LNCAP (cell line): ENCODE measurements at regions not wholly inside any gene's neighbourhood (a gene's known extent, or its start where the extent isn't known, plus 50 kb on each side); places are given as distances from the start of the nearest gene placed in this dataset.

Experiments
- TF ChIP-seq, protein P1 (sequence below): fragments of 450-650 bp; IDR thresholded peaks from 2 replicates; pipeline ENCODE4 v1.5.1; 2017; ENCODE audit warnings: mild to moderate bottlenecking

DNA sequence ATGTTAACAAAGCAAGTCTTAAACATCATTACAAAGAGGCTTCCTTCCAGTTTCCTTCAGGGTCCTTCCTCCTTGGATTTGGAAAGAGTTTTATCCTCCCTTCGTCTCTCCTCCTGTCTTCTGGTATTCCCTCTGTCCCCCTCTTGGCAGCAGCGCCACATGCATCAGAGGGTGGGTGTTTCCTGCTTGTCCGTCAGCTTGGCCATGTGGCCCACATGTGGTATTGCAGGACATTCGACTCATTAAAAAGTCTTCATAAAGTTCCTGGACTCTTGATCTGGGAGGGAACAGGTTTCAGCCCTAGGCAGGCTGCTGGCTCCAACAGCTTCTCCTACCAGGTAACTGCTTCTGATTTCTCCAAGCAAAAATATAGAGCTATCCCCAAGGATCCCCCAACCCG is 189.8 kb downstream of the CSNK2A3 start:
- TF ChIP-seq, protein P1, sequence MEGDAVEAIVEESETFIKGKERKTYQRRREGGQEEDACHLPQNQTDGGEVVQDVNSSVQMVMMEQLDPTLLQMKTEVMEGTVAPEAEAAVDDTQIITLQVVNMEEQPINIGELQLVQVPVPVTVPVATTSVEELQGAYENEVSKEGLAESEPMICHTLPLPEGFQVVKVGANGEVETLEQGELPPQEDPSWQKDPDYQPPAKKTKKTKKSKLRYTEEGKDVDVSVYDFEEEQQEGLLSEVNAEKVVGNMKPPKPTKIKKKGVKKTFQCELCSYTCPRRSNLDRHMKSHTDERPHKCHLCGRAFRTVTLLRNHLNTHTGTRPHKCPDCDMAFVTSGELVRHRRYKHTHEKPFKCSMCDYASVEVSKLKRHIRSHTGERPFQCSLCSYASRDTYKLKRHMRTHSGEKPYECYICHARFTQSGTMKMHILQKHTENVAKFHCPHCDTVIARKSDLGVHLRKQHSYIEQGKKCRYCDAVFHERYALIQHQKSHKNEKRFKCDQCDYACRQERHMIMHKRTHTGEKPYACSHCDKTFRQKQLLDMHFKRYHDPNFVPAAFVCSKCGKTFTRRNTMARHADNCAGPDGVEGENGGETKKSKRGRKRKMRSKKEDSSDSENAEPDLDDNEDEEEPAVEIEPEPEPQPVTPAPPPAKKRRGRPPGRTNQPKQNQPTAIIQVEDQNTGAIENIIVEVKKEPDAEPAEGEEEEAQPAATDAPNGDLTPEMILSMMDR: no peak

DNA sequence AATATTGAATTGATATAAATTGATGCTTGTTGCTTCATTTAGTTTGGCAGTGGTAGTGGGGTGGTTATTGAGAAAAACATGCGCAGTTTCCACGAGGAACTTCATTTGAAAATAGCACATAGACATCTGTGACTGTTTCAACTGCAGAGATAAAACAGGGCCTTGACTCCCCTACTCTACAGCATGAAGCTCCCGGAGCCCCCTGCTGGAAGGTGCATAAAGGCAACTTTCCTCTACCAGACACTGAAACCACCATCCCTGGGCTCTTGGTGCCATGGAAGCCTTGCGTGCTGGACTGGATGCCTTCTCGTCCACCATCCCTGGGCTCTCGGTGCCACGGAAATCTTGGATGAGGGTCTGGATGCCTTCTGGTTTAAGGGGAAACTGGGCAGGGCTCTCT is 195.9 kb downstream of the CSNK2A3 start:
- TF ChIP-seq, protein P1: peak; percentile 54

DNA sequence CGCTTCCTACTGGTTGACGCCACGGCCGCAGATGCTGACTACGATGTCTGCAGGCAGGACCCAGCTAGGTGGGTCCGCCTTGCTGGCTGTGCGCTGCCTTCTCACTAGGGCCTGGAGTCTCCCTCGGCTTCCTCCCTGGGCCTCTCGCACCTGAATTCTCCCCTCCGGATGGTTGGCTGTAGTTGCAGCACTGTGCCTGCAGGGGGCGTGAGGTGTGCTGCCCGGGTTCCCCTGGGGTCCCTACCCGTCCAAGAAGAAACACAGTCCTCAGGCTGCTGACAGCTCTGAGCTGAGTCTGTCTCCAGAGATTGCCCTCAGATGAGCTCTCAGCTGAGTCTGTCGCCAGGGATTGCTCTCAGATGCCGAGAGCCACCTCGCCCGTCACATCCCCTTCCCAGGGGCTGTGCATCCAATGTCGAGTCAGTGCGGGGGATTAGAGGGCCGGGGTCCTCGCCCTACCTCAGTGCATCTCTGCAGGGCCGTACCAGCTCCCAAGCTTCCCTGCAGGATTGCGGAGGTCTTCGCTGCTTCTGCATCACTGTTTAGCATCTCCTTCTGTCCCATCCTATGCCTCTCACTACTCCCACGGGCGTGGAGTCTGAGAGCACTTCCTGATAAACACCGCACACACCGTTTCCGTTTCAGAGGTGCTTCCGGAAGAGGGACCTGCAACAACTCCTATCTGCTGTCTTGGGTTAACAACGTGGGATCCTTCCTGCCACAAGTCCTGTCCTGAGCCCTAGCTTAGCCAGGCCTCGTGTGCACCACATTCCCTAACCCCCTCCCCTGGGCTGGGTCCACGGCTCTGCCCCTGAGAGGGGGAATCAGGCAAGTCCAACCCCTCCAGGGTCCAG is 196.9 kb downstream of the CSNK2A3 start:
- TF ChIP-seq, protein P1: peak; percentile 58

DNA sequence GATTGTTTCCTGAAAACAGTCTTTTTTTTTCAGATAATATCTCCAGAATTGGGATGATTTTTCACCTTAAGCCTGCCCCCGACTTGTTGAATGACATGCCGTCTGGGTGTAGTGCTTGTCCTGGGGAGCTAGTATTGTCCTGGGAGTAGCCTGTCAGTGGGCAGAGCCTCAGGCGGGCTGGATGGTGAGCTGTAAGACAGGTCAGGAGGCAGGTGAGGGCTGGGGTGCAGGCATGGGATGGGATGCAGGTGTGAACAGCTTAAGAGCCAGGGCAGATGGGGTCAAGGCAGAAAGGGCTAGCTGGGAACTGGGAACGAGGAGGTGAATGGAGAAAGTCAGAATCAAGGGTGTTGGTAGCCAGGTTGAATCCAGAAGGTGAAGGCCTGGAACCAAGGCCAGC is 200.2 kb downstream of the CSNK2A3 start:
- TF ChIP-seq, protein P1: no peak

- TF ChIP-seq, protein P1: no peak
Measured at GRCh38 chr11:11149671-11150459, 203.2 kb downstream of the CSNK2A3 start.

- TF ChIP-seq, protein P1: no peak
Measured at GRCh38 chr11:11148596-11148995, 204.5 kb downstream of the CSNK2A3 start.

DNA sequence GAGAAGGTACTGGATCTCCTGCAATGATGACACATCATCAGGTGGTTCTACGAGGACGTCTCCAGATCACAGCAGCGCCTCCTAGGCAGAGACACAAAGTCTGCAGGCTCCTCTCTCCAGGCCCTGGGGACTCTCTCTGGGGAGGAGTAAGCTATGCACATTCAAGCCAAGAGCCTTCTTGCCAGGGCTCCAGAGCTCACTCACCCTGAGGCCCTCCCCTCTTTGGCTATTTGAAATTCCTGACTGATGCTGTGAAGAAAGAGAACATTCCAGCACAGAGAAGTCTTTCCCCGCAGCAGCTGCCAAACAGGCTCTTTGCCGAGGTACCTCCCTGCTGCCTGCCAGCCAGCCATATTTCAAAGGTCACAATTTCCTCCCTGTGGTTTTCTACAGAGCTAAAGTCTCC is 204.9 kb downstream of the CSNK2A3 start:
- TF ChIP-seq, protein P1: no peak
